ENCODE measurements at regions not wholly inside any gene's neighbourhood (a gene's known extent, or its start where the extent isn't known, plus 50 kb on each side); places are given as distances from the start of the nearest gene placed in this dataset.

DNA sequence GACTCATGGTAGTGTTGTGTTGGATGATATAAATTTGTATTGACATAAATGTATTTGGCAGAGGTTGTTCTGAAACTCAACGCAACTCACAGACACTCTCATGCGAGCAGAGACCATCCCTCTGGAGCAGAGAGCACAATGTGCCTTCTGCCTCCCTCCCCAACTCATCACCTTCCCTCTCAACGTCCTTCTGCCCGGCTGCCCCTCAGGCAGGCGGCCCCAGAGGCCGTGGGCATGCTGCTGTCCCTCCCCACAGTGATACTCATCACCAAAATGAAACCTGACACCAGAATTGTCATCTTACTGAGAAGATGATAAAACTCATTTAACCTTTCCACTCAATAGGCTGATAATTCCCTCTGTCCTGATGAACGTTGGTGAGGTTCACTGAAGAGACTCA lies 260.6 kb downstream of the ETS1 start:
- DNase-seq = no peak

DNA sequence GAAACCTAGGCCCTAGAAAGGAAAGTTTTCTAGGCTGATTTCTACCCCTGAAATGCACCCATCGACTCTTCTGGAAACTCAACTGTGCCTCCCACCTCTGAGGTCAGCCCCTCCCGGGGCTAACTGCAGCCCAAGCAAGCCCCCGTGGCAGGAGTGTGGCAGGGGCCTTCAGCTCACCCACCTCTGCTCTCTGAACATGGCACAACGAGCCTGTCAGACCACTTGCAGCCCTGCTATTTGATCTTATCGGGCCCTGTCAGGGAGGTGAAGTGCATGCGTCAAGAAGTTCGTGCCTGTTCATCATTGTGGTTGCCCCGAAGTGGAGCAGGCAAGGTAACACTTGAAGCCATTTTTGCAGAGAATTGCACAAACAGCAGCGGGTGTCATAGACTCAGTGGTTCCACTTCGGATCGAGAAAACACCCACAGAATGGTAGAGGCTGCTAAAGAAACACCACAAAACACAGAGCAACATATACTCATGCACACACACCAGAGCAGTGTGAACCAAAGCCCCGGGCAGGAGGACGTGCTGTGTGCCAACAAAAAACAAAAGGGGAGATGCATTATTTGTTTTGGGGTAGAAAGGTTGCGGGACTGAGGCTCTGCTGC lies 262.7 kb downstream of the ETS1 start:
- DNase-seq = no peak

DNA sequence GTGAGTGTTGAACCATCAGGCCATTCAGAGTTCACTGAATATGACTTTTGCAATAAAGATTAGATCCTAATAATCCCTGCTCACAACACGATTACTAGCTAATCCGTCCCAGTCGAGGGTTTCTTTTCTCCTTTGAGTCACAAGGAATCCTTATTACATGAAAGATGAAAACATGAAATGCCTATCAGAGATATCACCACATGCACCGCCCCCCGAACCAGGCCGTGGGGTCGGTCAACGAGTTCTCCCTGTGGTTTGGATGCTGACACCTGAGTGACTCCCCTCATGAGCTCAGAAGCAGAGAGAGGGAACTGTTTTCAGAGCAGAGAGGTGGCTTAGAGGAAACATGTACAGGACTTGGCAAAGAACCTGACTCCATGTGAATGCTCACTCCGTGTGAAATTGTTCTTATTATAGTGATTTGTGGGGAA lies 263.3 kb downstream of the ETS1 start:
- DNase-seq = no peak

DNA sequence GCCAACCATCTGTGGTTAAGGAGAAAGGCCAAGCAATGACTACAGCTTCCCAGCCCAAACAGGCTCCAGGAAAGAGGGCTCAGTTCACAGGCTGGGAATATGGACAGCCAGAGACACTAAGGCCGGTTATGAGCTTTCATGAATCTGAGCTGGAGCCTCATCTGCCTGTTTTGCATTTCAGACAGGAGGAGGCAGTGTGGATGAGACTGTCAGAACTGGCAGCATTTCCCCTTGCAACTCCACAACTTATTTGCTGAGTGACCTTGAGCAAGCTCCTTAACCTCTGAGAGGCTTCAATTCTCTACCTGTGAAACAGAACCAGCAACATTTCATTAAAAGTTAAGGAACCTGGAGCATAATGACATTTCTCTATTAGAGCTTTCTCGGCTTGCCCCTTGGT lies 264.0 kb downstream of the ETS1 start:
- no peak for DNase-seq

DNA sequence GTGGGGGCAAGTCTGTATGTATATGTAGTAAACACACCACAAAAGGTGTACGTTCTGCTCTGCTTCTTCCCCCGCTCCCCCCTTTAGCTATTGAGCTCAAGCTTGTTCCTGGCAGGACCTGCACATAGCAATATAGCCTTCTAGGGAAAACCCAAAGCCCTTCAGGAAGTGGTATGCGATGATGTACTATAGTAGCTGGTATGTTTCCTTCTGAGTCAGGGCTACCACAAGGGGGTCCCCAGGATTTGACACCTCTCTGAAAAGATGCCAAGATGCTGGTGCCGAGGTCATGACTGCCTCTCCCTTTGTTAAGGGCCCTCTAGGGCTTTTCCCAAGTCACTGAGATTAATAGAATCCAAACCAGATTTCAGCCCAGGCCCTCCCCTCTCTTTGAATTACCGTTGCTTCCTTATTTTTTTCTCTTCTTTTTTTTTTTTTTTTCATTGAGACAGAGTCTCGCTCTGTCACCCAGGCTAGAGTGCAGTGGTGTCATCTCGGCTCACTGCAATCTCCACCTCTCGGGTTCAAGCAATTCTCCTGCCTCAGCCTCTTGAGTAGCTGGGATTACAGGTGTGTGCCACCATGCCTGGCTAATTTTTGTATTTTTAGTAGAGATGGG lies 268.4 kb downstream of the ETS1 start:
- DNase-seq = peak; percentile 36

DNA sequence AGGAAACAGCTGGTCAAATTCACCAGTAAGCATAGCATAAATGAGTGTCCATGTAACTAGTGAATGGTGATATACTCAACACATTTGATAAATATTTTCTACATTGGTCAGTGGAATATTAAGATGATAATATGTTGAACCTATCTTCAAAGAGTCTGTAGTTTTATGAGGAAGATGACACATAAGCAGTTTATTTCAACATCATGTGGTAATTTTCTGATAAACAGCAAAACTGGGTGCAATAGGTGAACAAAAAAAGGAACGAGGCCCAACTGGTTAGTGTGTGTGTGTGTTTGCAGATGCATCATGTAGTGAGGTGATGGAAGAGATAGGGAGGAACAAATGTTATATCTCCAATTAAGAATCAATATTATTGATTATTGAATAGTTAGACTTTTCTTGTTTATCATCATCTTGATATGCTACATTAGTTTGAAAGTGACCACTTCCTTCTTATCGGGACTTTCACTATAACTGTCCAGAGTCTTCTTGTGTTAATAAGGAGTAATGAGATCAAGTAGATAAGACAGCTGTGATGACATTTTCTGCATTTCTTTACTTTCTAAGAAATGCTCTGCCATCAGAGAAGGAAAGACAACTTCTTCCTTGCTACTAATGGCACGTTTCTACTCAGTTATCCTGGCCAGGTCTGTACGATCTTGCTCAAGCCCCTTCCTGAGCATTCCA lies 270.7 kb downstream of the ETS1 start:
- DNase-seq = no peak

DNA sequence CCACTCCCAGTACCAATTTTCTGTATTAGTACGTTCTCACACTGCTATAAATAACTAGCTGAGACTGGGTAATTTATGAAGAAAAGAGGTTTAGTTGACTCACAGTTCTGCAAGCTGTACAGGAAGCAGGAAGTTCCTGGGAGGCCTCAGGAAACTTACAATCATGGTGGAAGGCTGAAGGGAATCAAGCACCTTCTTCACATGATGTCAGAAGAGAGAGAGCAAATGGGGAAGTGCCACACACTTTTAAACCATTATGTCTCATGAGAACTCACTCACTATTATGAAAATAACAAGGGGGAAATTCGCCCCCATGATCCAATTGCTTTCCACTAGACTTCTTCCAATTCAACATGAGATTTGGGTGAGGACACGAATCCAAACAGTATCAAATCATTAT lies 271.4 kb downstream of the ETS1 start:
- no peak for DNase-seq

DNA sequence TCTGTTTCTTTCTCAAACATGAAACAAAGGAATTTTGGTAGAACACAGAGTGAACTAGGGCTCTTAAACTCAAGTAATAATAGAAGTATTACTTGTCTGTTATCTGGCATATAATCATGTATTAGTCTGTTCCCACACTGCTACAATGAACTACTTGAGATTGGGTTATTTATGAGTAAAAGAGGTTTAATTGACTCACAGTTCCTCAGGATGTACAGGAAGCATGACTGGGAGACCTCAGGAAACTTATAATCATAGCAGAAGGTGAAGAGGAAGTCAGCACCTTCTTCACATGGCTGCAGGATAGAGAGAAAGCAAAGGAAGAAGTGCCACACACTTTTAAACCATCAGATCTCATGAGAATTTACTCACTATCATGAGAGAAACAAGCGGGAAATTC lies 273.4 kb downstream of the ETS1 start:
- no peak for DNase-seq

DNA sequence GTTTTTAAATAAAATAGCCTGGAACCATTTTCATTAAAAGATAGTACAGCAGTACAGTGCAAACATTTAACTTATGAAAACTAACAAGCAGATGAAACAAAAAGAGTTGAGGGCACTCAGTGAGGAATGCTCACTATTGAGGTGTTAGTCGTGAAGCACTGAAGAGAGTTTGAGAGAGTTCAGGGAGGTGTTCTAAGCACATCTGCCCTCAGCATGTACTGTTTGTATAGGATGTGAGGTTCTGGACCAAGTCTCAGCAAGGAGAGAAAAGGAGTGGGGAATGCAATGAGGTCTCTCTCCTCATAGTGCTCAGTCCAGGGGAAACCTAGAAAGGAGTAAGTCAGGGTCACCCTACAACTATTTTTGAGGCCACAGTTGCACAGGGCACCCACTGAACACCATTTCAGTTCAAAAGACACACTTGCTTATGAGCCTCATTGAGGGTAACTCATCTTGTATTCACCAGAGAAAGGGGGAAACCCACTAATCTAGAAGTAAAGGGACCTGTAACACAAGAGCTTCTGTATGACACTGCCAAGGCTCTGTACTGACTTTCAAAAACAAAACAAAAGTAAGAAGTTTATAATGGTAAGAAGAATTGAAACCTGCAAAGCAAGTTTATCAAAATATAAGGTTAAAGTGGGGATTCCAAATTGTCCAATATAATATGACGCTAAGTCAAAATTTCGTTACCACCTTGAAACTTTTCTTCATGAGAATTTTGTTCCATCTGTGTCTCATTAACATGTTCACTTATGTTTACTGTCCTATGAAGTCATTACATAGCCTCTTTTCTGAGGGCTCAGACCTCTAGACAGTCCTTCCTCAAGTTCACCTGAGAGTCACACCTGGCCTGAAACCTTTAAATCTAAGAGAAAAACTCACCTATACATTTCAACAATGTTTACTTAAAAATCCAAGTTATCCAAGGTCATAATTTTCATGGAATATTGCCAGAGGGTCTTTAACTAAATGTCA lies 275.3 kb downstream of the ETS1 start:
- no peak for DNase-seq

DNA sequence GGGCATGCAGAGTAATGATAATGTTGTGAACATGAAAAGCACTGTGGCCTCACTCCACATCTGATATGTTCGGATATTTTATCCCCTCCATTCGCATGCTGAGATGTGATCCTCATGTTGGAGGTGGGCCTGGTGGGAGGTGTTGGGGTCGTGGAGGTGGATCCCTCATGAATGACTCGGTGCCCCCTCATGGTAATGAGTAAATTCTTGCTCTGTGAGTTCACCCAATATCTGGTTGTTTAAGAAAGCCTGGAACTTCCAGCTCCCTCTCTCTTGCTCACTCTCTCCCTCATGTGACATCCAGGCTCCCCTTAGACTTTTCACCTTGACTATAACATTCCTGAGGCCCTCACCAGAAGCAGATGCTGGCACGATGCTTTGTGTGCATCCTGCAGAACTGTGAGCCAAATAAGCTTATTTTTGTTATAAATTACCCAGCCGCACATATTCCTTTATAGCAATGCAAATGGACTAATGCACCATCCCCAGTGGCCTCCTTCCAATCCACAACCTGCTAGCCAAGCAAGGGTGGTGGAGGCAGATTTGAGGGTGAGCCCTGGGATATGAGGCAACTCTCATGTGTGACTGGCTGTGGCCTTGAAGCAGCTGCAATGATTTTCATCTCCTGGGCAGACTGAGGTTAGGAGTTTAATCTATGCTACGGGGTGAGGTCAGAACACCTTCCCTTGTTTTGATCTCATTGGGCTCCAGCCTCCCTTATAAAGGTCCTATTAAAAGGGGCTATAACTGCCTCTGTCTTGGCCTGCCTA lies 276.5 kb downstream of the ETS1 start:
- no peak for DNase-seq

DNA sequence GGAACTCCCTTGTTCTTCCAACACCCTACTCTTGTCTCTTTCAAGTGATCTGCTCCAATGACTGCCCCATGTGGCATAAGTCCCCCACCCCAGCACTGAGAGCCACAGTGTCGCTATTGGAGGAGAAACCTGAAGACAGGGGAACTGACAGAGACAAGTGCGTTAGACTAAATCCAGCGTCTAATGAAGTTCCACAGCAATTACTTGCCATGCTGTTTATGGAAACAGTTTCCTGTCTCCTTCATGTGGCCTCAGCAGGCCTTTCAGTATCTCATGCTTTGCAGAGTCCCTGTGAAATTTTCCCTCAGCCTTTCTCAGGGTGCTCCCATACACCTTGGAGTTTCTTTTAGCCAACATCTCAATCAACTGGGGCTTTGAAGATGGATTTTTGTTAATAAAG lies 277.4 kb downstream of the ETS1 start:
- DNase-seq = no peak

DNA sequence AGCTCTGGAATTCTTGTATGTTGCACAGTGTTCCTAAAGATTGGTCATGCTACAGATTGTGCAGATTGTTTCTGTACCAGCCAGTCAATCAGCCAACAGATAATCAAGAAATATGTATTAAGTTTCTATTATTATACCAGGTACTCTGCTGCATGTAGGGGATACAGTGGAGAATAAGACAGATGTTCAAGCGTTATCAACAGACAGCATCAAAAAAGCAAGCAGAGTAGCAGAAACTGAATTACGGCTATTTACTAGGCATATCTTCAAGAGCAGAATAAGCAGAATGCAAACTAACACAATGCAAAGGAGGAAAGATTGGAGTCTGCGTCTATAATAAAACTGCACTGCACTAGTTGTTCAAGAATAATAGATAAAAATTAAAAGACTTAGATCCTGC lies 278.6 kb downstream of the ETS1 start:
- no peak for DNase-seq

DNA sequence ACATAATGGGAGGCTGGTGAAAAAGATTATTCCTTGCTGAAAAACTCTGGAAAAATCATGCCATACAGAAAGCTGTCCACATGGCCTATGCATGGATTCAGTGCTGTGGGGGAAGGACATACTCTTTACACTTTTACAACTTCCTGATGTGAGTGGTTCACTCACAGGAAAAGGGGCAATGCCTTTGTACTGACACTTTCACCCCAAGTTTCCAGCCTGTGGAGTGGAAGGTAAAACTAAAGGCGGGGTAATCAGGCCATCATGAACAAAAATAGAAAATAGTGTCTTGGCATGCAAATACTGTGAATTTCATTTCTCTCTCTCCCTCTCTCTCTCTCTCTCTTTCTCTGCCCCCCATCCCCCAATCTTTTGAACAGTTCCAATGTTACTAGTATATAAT lies 281.8 kb downstream of the ETS1 start:
- DNase-seq = no peak

DNA sequence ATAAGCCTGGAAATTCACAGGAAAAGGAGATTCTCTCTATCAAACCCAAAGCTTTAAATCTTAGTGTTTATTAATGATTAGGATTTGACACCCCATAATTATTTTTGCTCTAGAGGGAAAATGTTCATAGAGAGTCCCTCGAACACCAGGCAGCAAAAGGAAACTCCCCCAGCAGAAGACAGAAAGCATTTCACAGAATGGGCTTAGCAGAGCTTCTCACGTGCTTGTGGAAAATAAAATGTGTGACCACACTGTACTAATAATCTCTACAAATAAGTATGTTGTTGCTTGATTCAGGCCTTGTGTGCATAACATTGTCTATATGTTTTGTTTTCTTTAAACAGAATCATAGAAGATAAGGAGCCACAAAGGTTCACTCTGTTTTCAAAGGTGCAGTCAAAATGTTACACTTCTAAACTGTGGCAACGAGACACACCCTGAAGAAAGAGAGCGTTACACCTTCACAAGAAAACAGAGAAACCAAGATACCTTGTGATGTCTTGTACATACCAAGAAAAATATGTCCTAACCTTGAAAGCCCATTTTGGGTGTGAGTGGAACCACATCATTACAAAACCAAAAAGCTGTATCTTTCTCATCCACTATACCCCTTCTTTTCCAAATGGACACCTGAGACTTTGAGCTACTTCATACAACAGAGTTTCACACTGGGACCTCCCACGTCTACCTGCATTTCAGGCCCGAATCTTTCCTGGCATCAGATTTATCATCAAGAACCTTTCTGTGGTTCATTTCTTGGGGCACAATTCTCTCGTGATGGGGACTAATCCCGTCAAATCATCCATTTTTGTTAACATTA lies 282.5 kb downstream of the ETS1 start:
- no peak for DNase-seq

DNA sequence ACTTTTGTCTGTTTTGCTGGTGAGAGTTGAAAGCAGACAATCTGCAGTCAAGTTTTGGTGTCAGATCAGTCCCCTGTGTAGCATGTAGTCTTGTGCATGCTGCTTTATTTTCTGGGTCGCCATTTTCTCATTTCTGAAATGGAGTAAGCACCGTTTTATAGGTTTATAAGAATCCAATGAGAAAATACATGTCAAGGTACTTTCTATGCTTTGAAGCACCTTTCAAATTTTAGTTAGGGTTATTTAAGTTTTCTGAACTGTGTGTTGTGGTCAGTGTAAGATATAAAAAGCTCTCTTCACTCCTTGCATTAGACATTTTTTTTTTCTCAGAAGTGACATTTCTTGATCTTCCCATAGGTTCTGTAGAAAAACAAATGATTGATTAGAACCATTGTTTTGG lies 283.2 kb downstream of the ETS1 start:
- no peak for DNase-seq

DNA sequence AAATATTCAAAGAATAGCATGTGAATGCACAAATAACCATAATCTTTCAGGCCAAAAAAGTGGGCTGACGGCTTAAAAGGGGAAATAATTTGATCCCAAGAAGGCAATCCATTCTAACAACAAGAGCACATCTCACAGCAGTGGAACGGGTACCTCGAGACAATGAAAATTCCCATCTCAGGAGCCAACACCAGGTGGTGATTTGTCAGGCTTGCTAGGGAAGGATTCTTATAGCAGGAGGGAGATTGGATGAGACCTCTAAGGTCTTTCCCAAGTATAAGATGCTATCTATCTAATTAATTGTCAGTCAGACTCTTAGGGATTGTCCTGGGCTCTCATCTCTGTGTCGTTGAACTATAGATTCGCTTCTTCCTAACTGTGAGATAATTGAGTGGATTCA lies 284.0 kb downstream of the ETS1 start:
- no peak for DNase-seq

DNA sequence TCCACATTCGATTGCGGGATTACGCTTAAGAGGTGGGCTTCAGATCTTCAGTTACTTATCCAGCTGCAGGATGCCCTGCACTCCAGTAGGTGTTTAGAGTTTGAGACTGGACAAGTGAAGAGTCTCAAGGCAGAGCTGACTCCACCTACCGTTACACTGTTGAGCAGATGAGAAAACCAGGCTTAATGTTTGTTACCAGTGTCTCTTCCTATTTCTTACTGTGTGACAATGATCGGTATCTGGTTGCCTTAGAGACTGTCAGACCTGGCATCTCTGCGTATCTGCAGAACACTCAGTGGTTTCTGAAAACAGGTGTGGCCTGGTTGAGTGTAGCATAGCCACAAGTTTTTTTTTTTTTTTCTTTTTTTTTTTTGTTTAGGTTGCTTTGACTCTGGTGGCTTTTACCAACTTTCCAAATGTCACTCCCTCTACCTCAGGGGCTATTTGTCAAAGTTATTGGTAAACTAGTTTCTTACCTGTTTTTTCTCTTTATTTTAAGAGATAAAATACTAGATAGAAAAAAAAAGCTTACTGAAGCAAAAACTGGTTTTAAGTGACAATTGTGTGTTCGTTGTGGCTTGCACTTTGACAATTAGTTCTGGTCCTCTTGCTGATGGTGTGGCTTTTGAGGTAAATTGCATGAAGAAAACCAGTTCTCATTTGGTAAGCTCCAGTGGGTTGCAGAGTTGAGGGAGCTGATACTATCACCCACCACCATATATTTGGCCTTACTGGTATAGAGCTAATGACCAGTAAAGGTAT lies 284.8 kb downstream of the ETS1 start:
- no peak for DNase-seq

DNA sequence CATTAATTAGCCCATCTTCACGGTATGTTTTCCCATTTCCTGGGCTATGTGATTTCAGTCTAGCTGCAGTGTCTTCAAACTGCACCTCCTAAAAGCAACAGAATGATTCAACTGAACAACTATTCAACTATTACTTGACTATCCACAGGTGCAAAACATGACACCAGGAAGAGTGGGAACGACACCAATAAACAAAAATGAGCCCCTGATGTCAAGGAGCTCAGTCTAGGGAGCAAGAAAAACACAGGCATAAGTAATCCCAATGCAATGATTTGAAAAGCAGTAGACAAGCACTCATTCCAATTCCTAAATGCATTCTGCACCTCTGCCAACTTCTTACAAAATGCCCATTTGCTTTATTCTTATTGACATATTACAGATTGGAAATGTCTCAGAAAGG lies 285.6 kb downstream of the ETS1 start:
- no peak for DNase-seq

DNA sequence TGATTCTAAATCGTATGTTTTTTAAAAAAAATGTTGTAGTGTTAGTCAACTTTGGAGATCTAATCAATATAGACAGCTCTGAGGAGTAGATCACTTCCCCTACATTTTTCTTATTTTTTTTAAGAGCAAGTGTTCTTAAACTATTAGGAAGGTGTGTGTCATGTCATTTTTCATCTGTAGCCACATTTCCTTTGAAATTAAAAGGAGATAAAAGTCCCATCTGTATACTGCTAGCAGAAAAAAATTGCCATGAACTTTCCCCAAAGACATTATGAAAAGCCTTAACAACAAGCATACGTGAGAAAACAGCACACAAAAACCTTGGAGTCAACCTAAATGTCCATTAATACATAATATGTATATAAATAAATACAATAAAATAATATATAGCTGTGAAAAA lies 286.6 kb downstream of the ETS1 start:
- DNase-seq = no peak

DNA sequence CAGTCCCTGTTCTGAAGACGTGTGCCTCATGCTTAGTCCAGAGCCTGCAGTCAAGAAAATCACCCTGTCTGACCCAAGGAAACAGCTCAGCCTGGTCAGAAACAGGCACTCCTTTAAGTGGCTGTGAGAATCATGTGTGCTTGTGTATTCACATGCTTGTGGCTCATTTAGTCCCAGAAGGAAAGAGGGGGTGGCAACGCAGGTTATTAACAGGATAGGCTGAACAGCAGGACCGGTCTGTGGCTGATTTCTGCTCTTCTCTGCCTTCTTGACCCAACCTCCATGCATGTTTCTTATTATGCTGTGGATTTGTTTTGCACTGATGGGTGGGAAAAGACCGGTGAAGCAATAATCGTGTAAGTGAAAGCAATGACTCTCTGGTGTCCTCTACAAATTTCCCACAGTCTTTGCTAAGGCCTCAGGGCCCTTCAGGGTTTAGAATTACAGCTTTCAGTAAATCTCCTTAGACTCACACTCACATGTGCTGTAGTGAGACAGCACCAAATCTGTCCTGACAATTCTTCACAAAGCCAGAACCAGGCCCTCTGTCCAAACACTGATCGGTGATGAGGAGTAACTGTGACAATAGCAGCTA lies 288.1 kb downstream of the ETS1 start:
- DNase-seq = peak; percentile 9

DNA sequence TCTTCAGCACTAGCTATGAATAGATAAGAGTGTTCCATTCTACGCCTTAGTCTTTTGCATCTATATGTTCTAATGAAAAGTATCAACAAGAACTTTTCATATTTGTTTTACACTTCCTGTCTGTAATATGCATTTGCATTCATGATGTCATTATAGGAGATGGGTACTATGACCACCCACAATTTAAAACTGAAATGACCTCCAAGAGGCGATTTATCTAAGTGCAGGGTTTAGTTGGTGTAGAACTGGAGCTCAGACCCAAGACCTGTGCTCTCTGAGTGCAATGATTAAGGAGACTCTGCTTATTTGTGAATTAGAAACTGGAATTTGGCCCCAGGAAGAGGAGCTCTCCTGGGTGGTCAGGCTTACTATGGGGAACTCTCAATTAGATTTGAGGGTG lies 289.1 kb downstream of the ETS1 start:
- DNase-seq = no peak
